Ammon's horn (tissue), 1 donor: ENCODE measurements at regions not wholly inside any gene's neighbourhood (a gene's known extent, or its start where the extent isn't known, plus 50 kb on each side); places are given as distances from the start of the nearest gene placed in this dataset.
"Not testable (repeated sequence)": the region's sequence is repeated elsewhere in the genome, so short reads cannot be mapped to it uniquely, and the experiment has no call there.

Experiments used
- DNase-seq: peaks from one replicate; pipeline ENCODE4 v3.0.0-alpha.2; 2016; ENCODE audit warnings: low spot score

DNA sequence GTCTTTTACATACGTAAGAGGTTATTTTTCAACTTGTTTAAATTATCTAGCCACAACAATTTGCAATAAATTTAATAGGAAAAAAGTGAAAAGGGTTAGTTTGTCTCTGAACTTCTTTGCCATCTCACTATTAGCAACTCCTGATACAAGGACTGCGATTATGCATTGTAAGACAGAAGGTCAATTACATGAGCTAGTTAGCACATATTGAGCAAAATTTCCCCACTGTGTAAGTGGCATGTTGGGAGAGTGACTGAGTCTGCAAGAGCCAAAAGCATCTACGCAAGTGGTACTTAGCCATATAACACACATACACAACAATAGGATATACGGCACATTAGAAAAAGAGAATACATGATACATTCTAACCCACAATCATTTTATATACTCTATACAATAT lies 927.2 kb downstream of the STPG2 start:
- no peak for DNase-seq

DNA sequence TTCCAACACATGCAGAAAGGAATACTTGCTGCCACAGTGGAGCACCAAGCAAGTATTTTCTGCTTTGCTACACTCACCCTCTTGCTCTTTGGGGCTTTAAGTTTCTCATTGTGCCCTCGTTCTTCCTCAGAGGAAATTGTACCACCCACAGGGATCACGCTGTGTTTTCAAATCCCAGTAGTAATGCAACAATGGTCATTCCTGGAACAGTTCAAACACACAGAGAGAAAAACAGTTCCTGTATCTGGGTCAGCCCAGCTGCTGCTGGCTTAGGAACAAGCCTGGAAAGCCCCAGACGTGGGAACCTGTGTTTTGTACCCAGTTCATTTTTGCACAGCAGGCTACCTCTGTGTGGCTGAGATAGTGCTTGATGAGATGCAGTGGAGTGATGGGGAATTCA lies 907.8 kb downstream of the STPG2 start:
- peak; percentile 3 for DNase-seq

DNA sequence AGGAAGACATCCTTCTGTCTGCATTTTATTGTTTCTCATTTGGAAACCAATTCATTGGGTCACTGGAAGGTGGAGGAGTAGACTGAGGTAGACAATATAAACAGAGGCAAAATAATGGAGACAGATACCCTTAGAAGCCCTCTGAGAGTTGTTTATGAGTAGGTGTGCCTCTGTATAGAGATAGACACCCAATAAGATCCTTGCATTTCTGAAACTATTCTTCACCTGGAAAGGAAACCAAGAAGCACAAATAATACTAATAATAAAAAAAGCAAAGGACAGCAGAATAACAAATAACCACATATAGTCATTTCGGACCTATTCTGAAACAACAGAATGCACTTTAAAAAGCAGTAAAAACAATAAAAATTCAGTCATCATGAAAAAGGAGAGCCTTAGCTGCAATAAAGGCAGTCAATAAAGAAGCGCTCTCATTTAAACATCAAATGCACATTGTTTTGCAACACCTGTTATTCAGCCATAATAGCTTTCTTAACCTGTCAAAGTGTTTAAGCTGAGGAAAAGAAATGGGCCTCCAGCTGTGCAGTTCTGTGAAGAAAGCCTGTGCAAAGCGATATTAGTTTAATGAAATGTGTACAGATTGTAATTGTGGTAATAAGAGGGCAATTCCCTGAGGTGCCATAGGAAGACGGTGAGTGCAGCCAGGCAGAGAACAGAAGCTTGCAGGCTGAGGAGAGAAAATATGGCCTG lies 904.2 kb downstream of the STPG2 start:
- no peak for DNase-seq

DNA sequence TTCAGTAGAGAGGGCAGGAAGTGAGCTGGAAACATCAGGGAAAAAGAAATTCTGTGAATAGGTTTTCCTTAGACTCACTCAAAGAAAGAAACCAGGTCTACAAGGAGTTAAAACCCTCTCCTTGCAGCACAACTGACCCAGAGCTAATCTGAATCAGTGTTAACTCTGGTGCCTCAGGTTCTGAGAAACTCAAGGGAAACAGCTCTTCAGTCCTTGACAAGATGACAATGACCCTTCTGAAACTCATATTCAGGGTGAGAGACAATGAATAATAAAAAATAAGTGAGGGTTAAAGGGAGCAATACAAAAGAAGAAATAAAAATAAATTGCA lies 903.6 kb downstream of the STPG2 start:
- no peak for DNase-seq

DNA sequence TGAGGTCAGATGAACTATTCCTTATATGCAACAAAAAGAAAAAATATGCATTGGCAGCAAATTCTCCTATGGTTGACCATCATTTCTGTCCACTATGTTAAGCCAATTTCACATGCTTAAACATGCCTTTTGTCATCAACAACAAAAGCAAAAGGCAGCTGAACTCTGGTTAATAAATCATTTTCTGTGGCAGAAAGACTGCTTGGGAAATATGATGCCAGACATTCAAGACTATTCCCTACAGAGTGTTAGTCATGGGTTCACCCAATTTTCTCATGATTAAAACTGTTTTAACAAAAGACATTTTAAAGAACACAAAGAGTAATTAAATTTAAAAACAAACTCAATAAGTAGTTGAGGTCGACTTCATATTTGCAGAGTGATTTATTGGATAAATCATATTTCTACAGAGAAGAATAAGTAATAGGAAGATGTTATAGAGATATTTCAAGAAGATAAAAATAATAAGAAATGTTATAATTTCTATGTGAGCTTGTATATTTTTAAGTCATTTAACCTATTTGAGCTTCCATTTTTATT lies 890.6 kb downstream of the STPG2 start:
- DNase-seq, result no peak

DNA sequence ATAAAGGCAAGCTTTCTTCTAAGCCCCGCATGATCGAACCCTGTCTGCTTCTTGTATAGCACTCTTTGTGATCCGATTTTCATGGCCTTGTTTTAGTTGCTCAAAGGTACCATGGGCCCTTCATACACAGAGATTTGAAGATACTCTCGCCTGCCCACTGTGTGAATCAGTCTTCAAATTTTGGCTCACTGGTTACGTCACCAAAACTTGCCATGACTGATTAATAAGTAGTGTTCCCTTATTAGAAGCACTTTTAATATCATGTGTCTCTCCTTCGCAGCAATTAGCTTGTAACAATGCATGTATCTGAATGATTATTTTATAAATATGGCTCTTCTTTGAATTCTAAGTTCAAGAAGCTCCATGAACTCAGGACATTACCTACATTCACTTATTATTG lies 880.5 kb downstream of the STPG2 start:
- DNase-seq, result no peak

DNA sequence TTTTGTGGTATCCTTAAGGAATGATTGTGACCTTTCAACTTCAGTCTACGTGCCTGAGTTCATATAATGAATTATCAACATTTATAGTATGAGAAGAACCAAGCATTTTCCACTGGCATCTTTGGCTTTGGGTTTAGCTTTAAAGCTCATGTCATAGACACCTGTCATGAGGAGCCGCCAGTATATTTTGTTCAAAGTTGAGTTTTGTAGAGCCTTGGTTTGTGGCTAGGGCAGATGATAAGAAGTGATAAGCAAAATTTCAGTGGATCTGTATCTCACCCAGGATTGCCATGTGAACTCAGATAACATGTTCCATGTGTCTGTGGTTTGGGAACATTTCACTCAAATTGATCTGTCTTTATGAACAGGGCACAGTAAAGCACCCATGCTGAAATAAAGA lies 873.2 kb downstream of the STPG2 start:
- DNase-seq, result no peak

DNA sequence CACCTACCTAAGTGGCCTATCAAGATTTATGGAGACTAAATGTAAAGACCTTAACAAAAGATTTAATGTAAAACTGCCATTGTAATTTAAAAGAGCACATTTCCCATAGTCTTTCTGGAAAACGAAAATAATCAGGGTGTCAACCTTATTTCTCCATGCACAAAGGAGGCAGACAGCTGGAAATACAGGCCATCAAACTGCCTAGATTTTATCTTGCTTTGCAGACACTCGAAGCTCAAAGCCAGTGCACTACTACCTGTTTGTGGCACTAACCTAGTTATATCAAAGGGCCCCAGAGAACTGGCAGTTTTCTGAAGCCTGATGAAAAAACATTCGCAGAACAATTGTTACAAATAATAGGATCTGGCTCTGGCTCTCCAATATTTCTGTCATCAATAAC lies 863.9 kb downstream of the STPG2 start:
- DNase-seq, result no peak

DNA sequence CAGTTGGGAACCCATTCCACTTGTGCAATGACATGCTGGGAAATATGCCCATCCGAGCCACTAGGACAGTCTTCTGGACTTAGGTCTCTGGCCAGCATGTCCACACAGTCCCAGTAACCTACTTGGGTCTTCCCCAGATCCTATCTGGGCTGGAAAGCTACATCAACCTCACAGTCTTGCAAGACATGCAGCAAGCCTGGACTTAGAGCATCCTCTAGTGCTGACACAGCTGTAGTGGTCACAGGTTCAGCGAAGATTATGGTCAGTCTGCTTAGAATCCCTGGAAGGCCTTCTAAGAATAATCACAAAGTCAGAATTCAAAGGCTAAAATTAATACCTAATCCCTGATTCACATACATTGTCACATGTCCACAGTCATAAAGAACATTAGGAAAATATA lies 842.7 kb downstream of the STPG2 start:
- DNase-seq, result no peak

DNA sequence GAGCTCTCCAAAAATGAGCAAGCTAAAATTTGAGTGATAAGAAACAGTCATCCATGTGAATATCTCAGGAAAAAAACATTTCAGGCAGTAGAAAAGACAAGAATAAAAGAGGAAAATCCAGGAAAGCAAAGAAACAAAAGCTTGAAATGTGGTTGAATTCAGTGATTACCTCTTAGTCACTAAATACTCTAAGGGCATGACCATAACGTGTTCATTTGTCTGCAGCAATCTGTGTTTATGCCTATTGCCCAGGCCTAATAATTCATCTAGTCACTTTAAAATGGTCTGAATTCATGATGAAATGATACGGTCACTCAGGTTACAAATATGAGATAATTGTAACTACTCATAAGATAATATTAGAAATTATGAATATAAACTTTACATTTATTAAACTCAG lies 837.9 kb downstream of the STPG2 start:
- no peak for DNase-seq

DNA sequence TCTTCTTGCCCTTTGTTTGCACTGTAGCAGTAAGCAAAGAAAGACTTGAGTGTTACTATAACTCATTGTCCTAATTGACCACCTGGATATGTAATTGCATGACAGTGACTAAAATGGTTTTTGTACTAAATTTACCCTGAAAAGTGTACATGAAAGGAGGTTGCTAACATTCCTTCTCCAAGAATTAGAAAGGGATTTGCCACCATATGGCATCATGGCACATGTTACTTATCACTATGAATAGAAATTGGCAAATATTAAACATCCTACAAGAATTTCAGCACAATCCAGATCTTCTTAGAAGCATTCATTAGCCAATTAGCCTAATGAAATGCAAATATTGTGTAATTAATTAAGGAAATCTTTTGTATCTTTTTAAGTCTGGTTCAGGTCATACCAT lies 834.2 kb downstream of the STPG2 start:
- DNase-seq, result no peak

DNA sequence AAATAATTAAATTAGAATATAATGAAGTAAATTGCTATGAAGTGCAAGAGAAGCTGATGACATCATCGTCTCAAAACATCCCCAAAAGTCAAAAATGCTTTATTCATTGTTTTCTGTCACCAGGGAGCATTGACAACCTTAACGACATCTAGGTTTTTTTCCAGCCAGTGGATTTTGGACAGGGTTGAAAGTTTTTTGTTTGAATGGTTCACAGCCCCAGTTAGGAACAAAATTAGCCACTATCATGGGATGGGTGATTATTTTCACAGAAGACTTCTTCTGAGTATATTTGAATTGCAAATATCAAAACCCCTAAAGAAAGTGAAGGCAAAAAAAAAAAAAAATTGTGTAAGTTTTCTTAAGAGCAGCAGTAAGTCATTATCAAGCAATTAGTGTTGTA lies 826.1 kb downstream of the STPG2 start:
- DNase-seq, result no peak

DNA sequence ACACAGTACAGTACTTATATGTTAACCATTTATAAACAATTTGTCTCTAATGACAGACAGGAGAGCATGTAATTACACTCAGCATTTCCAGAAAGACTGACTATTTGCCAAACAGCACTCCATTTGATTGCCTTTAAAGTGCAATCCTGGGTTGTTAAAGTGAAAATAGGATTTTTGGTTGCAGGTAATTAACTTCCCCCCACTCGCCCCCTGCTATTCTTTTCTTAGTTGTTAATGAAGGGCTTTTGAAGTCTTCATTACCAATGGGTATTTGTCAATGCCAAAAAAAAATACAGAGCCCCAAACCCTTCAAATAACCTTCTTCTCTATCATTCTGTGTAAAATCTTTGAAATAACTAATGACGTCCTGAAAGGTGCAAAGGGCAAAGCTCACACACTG lies 825.6 kb downstream of the STPG2 start:
- no peak for DNase-seq

DNA sequence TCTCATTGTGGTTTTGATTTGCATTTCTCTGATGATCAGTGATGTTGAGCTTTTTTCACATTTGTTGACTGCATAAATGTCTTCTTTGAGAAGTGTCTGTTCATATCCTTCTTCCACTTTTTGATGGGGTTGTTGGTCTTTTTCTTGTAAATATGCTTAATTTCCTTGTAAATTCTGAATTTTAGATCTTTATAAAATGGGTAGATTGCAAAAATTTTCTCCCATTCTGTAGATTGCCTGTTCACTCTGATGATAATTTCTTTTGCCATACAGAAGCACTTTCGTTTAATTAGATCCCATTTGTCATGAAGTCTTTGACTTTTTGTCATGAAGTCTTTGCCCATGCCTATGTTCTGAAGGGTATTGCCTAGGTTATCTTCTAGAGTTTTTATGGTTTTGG lies 817.5 kb downstream of the STPG2 start:
- DNase-seq, result not testable (repeated sequence)

DNA sequence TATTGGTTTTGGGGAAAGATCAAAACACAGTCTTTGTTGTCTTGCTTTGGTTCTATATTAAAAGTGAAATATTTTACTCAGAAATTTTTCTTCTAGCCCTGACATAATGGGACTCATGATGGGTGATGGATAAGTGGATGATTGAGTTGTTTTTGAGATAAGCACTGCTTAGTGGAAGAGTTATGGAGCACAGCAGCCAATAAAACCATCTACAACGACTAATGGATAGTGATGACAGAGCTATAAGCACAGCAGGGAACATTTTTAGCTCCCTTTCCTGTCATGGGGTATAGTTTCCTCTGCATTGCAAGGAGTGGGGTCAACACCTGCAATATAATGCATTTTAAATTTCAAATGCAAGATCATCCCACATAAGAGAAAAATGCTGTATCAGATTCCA lies 812.4 kb downstream of the STPG2 start:
- DNase-seq, result no peak

DNA sequence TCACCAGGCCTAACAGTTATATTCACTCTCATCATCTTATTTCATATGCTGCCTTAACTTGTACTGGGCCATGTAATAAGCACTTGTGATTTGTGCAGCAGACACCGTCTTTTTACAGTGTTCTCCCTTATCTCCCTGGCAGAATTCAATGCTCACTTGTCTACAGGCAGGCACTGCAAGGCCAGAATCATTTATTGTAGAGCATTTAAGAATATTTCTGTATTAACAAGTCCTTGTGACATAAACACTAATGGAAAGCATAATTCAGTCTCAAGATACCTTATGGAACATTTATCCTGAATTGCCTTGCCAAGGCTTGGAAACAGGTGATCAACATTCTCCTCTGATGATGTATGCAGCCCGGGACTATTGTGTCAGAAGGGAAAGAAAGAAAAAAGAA lies 808.9 kb downstream of the STPG2 start:
- no peak for DNase-seq

DNA sequence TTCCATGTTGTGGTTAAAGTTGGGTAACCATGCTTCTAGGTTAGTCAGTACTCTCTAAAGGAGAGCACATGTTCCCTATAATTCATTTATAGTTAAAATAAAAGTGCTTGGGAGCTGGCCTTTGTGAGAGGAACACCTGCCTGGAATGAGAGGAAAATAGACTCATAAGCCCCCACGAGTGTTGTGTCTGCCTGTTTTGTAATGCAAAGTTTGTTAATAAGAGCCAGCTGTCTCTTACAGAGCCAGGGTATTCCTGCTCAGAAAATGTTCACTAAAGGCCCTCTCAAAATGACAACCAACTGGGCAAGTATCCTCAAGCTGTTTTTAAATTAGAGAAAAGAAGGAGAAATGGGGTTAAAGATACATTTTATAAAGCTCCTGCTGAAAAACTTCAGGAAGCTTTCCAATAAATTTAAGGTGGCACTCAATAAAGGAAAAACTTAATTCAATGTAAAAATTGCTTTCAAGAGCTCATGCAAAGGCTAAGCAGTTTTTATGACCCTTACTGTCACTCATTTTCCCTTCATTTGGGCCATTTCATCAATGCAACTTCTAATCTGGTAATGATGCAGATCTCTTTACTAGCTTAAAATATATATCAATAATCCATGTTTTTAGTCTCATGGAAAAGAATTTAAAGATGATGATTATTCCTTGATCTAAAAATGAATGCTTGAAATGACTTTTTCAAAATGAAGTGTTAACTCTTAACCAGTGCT lies 793.6 kb downstream of the STPG2 start:
- no peak for DNase-seq

DNA sequence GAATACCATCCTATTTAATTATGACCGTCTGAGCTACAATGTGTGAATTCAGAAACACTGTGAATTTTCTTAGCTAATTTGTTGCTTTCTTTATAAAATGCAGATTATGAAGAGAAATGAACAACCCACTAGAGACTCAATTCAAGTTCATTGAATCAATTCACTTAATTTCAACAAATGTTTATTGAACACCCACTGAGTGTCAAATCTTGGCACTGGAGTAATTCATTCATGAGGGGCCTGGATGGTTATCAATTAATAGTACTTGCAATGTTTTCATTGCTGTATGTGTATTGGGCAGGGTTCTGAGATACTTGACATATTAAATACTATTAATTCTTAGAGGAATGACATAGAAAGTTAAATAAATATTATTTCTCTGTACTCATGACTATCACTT lies 789.4 kb downstream of the STPG2 start:
- no peak for DNase-seq

DNA sequence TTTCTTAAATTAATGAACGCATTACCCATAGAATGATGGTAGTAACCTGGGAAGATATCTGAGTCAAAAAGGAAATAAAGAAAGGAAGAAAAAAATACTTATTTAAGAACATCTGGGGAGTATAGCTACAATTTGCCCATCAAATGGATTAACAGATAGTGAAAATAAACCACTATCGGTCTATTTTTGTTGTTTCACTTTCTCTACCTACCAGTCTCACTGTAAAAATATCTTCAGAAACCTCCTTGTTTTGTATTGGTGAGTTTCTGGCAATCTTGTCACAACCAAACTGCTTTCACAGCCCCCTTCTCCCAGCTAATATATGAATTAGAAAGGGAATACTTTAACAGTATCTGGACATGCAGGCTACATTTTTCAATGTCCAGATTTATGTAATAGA lies 783.5 kb downstream of the STPG2 start:
- DNase-seq, result no peak

DNA sequence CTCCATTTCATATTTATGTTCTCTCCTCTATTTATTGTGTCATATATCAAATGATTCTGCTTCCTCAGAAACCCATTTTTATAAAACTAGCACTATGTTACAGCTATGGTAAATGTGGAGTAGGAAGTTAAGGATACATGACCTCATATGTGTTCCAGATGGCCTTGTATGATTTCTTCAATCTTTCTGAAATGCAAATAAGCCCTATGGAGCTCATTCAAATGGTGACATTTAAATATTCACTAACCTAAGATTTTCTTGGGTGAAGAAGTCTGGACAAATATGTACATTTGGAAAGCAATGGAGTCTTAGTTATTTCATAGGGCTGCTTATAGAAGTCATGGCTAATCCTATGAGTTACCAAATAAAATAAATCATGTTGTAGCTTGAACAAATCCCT lies 782.5 kb downstream of the STPG2 start:
- no peak for DNase-seq

DNA sequence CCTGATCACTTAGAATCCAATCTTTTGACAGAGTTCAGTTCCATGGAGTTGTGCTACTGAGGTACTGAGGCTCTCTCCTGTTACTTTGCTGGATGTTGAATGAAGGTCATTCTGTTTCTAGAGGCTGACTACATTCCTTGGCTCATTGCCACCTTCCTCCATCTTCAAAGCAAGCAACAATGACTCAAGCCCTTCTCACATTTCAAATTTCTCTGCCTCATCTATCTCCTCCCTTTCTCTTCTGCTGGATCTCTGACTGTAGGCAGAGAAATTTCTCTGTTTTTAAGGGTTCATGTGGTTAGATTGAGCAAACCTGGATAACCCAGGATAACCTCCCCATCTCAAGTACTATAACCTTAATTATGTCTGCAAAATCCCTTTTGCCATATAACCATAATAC lies 775.4 kb downstream of the STPG2 start:
- no peak for DNase-seq

DNA sequence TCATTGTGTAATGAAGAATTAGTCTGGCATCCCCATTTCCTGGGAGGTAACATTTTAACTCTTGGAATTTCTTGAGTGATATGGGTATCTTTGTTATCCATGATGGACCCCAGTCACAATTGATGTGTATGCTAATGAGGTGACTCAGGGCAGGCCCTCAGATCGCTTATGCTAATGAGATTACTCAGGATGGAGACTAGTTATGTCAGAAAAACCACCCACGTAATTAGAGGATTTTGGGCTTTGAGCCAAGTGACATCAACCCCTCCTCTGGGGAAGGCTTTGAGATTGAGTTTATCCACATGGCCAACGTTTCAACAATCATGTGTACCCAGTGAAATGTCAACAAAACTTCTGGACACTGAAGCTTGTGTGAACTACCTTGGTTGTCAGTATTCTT lies 772.7 kb downstream of the STPG2 start:
- DNase-seq, result no peak

DNA sequence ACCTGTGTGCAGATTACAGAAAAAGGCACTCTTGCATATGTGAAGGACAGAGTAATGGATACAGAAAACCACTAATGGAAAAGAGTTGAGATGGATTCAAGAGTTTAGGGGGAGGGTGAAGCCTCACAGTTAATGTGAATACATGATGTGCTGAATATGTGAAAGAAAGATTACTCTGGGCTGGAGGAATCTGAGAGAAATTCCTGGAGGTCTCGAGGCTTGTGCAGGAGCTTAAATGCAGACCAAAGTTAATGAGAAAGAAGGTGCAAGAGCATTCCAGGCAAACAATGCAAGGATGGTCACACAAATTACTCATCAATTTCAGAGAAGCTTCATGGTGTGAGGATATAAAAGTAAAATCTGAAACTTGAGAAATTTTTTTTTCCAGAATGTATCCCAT lies 768.8 kb downstream of the STPG2 start:
- no peak for DNase-seq

DNA sequence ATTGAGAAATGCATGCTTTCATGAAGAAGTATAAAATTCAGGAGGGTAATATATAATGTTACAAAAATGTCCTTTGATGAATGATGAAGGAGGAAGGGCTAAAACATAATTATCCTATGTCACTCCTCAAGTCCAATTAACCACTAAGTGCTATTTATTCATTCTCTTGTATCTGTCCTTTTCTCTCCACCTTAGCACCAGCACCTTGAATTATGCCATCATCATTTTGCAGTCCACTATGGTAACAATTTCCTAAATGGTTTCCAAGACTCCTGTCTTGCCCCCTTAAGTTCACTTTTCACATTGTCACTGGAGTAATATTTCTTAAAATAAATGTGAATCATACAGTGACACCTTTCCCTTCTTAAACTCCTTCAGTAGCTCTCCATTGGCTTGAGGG lies 756.3 kb downstream of the STPG2 start:
- no peak for DNase-seq
